BE2C (cell line): ENCODE measurements at regions not wholly inside any gene's neighbourhood (a gene's known extent, or its start where the extent isn't known, plus 50 kb on each side); places are given as distances from the start of the nearest gene placed in this dataset.
"Not testable (repeated sequence)": the region's sequence is repeated elsewhere in the genome, so short reads cannot be mapped to it uniquely, and the experiment has no call there.

Experiments
- DNase-seq: peaks from one replicate; pipeline ENCODE4 v3.0.0-alpha.2; 2020
- H3K27me3 ChIP-seq: fragments of 250-450 bp; sonication (Bioruptor Pico); 2 replicates; pipeline ENCODE4 v1.5.1; 2020; ENCODE audit warnings: mild to moderate bottlenecking
- H3K36me3 ChIP-seq: fragments of 250-450 bp; sonication (Bioruptor Pico); 2 replicates; pipeline ENCODE4 v1.5.1; 2020; ENCODE audit warnings: mild to moderate bottlenecking
- H3K4me1 ChIP-seq: fragments of 250-450 bp; sonication (Bioruptor Pico); 2 replicates; pipeline ENCODE4 v1.5.1; 2020
- H3K4me3 ChIP-seq: 2 replicates; pipeline ENCODE4 v1.5.1; 2011; ENCODE audit warnings: low read depth, low read length
- H3K9me3 ChIP-seq: fragments of 250-450 bp; sonication (Bioruptor Pico); 2 replicates; pipeline ENCODE4 v1.5.1; 2020
- TF ChIP-seq, protein P1 (sequence below): IDR thresholded peaks from 2 replicates; pipeline ENCODE4 v1.5.1; 2012; ENCODE audit warnings: mild to moderate bottlenecking, low read depth, low read length

DNA sequence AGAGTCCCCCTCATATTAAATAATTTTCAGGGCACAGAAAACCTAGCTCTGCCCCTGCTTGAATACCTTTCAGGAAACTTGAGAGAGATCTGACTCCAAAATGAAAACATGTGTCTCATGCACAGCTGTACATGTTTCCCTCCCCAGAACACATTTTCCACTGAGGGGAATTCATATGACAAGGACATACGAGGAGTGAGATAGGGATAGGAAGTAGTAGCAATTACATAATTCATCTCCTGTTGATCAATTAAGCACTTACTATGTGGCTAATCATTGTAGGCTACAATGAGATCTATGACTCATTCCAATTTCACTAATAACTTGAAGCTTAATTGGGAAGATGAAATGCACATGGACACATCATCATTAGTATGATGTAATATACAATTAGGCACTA, 302.1 kb downstream of the PCDH11X start:
- DNase-seq, H3K27me3 ChIP-seq, H3K36me3 ChIP-seq, H3K9me3 ChIP-seq, H3K4me1 ChIP-seq, H3K4me3 ChIP-seq: not testable (repeated sequence)

DNA sequence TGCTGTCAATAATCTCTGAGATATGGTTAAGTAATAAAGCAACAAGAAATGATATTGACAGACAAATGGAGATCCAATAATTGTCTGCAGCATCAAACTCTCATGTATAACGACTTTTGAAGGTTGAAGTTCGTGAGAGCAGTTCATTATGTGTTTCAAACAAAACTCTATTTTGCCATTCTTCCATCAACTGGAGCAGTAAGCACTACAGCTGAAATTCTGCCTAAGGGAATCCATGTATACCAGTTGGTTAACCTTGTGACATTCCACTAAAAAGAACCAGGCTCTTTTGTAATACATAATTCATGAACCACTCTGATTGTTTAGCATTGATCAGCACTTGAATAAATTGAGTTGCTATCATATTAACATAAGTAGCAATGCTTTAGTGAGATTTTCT, 311.6 kb downstream of the PCDH11X start:
- not testable (repeated sequence) for H3K9me3 ChIP-seq, DNase-seq, H3K4me1 ChIP-seq, H3K36me3 ChIP-seq, H3K4me3 ChIP-seq, H3K27me3 ChIP-seq

DNA sequence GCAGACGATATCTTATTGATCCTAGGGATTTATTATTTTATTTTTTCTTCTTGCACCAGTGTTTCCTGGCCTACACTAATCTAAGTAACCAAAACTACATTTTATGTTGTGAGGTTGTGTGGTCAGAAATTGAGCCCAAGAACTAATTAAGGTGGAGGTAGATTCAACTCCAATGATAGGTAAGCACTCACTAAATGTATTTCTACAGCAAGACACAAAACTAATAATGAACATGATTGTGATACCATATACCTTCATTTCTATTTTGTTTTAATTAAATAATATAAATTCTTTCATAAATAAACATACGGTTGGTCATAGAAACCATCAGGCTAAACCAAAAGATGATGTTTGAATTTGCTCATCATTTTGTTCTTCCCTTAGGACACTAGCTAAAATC, 319.0 kb downstream of the PCDH11X start:
- H3K36me3 ChIP-seq, H3K9me3 ChIP-seq, H3K4me3 ChIP-seq, H3K27me3 ChIP-seq, H3K4me1 ChIP-seq, DNase-seq: not testable (repeated sequence)

DNA sequence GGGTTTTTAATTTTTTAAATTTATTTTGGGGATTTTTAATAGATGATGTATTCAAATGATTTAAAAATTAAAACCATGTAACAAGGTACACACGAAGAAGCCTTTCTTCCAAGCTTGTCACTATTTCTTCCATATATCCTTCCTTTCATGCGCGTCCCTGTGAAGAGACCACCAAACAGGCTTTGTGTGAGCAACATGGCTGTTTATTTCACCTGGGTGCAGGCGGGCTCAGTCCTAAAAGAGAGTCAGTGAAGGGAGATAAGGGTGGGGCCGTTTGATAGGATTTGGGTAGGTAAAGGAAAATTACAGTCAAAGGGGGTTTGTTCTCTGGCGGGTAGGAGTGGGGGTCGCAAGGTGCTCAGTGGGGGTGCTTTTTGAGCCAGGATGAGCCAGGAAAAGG, 320.9 kb downstream of the PCDH11X start:
- not testable (repeated sequence) for H3K36me3 ChIP-seq, H3K27me3 ChIP-seq, H3K9me3 ChIP-seq, H3K4me3 ChIP-seq, H3K4me1 ChIP-seq, DNase-seq

DNA sequence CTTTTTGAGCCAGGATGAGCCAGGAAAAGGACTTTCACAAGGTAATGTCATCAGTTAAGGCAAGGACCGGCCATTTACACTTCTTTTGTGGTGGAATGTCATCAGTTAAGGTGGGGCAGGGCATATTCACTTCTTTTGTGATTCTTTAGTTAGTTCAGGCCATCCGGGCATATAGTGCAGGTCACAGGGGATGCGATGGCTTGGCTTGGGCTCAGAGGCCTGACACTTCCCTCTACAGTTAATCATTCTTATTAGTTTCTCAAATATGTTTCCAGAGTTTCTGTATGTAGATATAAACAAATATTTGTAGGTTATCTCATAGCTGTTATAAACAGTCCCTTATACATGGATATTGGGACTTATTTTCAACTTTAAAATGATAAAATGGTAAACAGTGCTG, 326.5 kb downstream of the PCDH11X start:
- H3K36me3 ChIP-seq, H3K4me1 ChIP-seq, H3K27me3 ChIP-seq, DNase-seq, H3K4me3 ChIP-seq, H3K9me3 ChIP-seq: not testable (repeated sequence)

DNA sequence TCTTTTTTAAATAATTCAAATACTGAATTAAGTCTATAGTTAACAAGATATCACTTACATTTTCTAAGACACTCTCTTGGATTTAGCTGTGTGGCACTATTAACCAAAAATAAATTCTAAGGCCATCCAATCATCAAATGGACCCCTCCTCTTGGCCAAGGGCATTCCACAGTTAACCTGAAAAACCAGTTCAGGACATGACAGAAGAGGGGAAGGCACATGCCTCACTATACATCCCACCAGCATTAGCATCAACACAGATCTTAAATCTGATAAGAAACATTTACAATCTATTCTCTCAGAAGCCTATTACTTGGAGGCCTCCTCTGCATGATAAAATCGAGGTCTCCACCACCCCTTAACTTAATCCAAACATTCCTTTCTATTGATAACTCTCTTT, 327.5 kb downstream of the PCDH11X start:
- H3K27me3 ChIP-seq, DNase-seq, H3K4me3 ChIP-seq, H3K4me1 ChIP-seq, H3K36me3 ChIP-seq, H3K9me3 ChIP-seq: not testable (repeated sequence)

DNA sequence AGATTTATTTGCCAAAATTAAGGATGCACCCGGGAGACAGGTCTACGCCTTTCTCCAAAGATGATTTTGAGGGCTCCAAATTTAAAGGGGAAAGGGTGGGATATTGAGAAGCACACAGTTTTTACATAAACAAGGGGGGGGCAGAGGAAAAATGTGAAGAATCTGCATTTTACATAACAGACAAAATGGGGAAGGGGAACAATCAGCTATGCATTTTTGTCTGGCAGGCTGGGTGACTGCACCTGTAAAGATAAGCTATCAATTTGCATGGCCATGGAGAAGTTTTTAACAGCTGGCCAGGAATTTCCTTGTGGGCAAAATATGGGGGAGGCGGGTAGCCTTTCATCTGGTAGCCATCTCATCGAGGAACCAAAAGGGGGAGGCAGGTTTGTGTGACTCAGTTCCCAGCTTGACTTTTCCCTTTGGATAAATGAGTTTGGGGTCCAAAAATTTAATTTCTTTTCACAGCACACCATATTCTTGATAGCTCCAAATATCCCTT, 331.3 kb downstream of the PCDH11X start:
- H3K4me1 ChIP-seq, DNase-seq: not testable (repeated sequence)

DNA sequence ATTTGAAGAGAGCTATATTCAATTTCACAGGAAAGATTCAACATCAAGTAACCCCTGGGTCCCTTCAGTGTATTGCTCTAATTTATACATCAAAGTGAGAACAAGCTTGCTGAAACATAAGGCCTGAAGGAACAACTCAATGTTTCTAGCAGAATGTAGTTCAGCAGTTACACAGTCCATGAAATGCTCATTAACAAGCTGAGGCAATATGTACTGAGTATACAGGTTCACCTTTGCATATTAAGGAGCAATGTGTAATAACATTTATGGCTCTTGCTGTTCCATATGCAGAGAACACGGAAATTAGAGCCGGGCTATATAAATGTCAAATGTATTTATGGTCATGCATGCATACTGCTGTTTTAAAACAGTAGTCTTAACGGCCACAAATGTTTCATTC, 338.5 kb downstream of the PCDH11X start:
- not testable (repeated sequence) for H3K36me3 ChIP-seq, DNase-seq, H3K27me3 ChIP-seq, H3K4me1 ChIP-seq, H3K9me3 ChIP-seq, H3K4me3 ChIP-seq

More for the DNA sequence above, 331.3 kb downstream of the PCDH11X start:
- not testable (repeated sequence) for H3K27me3 ChIP-seq, H3K4me3 ChIP-seq, H3K9me3 ChIP-seq, H3K36me3 ChIP-seq

DNA sequence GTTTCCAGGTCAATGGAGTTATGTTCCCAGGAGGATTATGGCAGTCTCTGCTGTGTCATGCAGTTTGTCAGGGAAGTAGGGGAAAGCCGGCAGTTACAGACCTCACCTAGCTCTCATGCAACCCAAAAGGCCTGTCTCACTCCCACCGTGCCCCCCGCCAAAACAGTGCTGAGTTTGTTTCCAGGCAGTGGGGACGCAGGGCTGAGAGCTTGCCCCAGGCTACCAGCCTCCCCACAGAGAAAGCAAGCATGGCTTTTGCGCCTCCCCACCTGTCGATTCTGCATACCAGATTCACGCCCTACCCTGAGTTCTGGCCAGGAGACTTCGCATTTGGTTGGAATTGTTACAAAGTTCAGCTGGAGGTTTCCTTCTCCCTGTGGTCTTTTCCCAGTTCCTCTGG, 383.9 kb downstream of the PCDH11X start:
- not testable (repeated sequence) for H3K27me3 ChIP-seq, DNase-seq

DNA sequence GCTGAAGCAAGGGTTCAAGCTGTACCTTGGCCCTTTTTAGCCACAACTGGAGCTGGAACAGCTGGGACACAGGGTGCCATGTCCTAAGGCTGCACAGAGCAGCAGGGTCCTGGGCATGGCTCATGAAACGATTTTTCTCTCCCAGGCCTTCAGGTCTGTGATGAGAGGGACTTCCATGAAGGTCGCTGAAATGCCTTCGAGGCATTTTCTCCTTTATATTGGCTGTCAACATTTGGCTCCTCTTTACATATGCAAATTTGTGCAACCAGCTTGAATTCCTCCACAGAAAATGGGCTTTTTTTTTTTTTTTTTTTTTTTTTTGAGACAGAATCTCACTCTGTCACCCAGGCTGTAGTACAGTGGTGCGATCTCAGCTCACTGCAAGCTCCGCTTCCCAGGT, 430.8 kb downstream of the PCDH11X start:
- no peaks in the 10 kb centered on the region for H3K27me3 ChIP-seq
- H3K36me3 ChIP-seq, result no peaks in the 10 kb centered on the region
- no peak overlapping the region for H3K4me3 ChIP-seq
- DNase-seq, result no peak
- no peaks in the 10 kb centered on the region for H3K4me1 ChIP-seq
- TF ChIP-seq, protein P1, sequence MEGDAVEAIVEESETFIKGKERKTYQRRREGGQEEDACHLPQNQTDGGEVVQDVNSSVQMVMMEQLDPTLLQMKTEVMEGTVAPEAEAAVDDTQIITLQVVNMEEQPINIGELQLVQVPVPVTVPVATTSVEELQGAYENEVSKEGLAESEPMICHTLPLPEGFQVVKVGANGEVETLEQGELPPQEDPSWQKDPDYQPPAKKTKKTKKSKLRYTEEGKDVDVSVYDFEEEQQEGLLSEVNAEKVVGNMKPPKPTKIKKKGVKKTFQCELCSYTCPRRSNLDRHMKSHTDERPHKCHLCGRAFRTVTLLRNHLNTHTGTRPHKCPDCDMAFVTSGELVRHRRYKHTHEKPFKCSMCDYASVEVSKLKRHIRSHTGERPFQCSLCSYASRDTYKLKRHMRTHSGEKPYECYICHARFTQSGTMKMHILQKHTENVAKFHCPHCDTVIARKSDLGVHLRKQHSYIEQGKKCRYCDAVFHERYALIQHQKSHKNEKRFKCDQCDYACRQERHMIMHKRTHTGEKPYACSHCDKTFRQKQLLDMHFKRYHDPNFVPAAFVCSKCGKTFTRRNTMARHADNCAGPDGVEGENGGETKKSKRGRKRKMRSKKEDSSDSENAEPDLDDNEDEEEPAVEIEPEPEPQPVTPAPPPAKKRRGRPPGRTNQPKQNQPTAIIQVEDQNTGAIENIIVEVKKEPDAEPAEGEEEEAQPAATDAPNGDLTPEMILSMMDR, result no peak
- no peaks in the 10 kb centered on the region for H3K9me3 ChIP-seq

More for the DNA sequence above, 383.9 kb downstream of the PCDH11X start:
- not testable (repeated sequence) for H3K4me3 ChIP-seq, H3K9me3 ChIP-seq, H3K4me1 ChIP-seq, H3K36me3 ChIP-seq

DNA sequence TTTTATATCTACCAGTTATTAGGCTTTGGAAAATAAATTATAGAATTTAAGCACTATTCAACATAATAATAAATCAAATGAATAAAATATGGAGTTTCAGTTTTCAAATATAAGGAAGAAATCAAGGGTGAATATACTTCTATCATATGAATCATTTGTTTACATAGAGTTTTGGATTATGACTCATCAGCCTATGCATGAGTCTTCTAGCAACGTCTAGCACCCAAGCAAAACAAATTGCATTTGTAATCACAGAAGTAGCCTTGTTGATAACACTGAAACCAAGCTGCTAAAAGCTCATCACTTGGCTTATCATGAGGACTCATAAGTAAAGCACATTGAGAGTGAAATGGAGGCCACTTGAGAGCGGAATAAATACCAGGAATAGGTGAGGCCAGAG, 434.6 kb downstream of the PCDH11X start:
- no peak for DNase-seq
- Histone ChIP-seq H3K27me3 (no peaks in the 10 kb centered on the region), H3K4me1 (no peaks in the 10 kb centered on the region), H3K9me3 (no peaks in the 10 kb centered on the region), H3K4me3 (no peak overlapping the region), H3K36me3 (no peaks in the 10 kb centered on the region)
- TF ChIP-seq, protein P1, result no peak

DNA sequence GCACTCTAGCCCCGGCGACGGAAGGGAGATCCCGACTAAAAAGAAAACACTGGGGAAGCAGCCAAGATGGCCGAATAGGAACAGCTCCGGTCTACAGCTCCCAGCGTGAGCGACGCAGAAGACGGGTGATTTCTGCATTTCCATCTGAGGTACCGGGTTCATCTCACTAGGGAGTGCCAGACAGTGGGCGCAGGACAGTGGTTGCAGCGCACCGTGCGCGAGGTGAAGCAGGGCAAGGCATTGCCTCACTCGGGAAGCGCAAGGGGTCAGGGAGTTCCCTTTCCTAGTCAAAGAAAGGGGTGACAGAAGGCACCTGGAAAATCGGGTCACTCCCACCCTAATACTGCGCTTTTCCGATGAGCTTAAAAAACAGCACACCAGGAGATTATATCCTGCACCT, 435.8 kb downstream of the PCDH11X start:
- H3K36me3 ChIP-seq, H3K27me3 ChIP-seq, H3K4me1 ChIP-seq, H3K9me3 ChIP-seq, H3K4me3 ChIP-seq, DNase-seq: not testable (repeated sequence)
